Immature natural killer cell (primary cell): ENCODE measurements at regions not wholly inside any gene's neighbourhood (a gene's known extent, or its start where the extent isn't known, plus 50 kb on each side); places are given as distances from the start of the nearest gene placed in this dataset.
"Not testable (repeated sequence)": the region's sequence is repeated elsewhere in the genome, so short reads cannot be mapped to it uniquely, and the experiment has no call there.

ENCODE experiments used
- DNase-seq, 3 donors: peaks; one replicate each; pipeline ENCODE4 v3.0.0; 2022; ENCODE audit warnings: mixed read lengths in 1 of 3
- H3K27ac Mint-ChIP-seq, 6 donors: one replicate each; pipeline ENCODE4 v1.8.0; 2020; ENCODE audit warnings: mixed read lengths in 6 of 6, mild to moderate bottlenecking in 5 of 6, inconsistent platforms in 4 of 6, moderate library complexity in 3 of 6
- H3K27me3 Mint-ChIP-seq, 3 donors: one replicate each; pipeline ENCODE4 v1.8.0; 2020 to 2021; ENCODE audit warnings: low read depth in 3 of 3, mild to moderate bottlenecking in 3 of 3, mixed read lengths in 3 of 3, moderate library complexity in 3 of 3, inconsistent platforms in 1 of 3
- H3K36me3 Mint-ChIP-seq, 3 donors: one replicate each; pipeline ENCODE4 v1.8.0; 2020; ENCODE audit warnings: mixed read lengths in 3 of 3, inconsistent platforms in 2 of 3, mild to moderate bottlenecking in 2 of 3
- H3K4me1 Mint-ChIP-seq, 2 donors: one replicate each; pipeline ENCODE4 v1.8.0; 2020; ENCODE audit warnings: inconsistent platforms in 2 of 2, mild to moderate bottlenecking in 2 of 2, mixed read lengths in 2 of 2, moderate library complexity in 1 of 2
- H3K4me3 Mint-ChIP-seq, 5 donors: one replicate each; pipeline ENCODE4 v1.8.0; 2020; ENCODE audit warnings: mild to moderate bottlenecking in 5 of 5, mixed read lengths in 5 of 5, inconsistent platforms in 3 of 5, moderate library complexity in 3 of 5
- H3K9me3 Mint-ChIP-seq, 6 donors: one replicate each; pipeline ENCODE4 v1.8.0; 2020; ENCODE audit warnings: mild to moderate bottlenecking in 6 of 6, mixed read lengths in 6 of 6, inconsistent platforms in 4 of 6, moderate library complexity in 3 of 6

GRCh38 chr2:236643480-236643879 is 73.9 kb downstream of the ACKR3 start:
- H3K4me1 Mint-ChIP-seq, result peaks cover 0 to 14% of the 10 kb centered on the region in 2 donors
- H3K4me3 Mint-ChIP-seq, result no peak overlapping the region
- peaks cover 0 to 2% (median 0%) of the 10 kb centered on the region in 6 donors for H3K9me3 Mint-ChIP-seq
- no peaks in the 10 kb centered on the region for H3K36me3 Mint-ChIP-seq
- no peak for DNase-seq
- peaks cover 3 to 12% (median 7%) of the 10 kb centered on the region in 3 donors for H3K27me3 Mint-ChIP-seq
- H3K27ac Mint-ChIP-seq, result no peak overlapping the region

DNA sequence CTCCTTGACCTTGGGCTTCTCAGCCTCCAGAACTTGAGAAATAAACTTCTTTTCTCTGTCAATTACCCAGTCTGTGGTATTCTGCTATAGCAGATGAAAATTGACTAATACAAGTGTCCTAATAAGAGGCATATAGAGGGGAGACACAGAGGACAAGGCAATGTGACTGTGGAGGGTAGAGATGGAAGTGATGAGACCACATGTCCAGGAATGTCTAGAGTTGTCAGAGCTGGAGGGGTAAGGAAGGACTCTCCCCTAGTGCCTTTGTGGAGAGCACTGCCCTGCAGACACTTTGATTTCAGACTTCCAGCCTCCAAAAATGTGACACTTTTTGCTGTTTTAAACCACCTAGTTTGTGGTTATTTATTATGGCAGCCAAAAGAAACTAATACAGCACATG is 74.4 kb downstream of the ACKR3 start:
- H3K27me3 Mint-ChIP-seq, result peaks cover 3 to 12% (median 7%) of the 10 kb centered on the region in 3 donors
- H3K36me3 Mint-ChIP-seq, result no peaks in the 10 kb centered on the region
- no peak overlapping the region for H3K27ac Mint-ChIP-seq
- no peak for DNase-seq
- peaks cover 0 to 2% (median 0%) of the 10 kb centered on the region in 6 donors for H3K9me3 Mint-ChIP-seq
- peaks cover 0 to 14% of the 10 kb centered on the region in 2 donors for H3K4me1 Mint-ChIP-seq
- H3K4me3 Mint-ChIP-seq, result no peak overlapping the region

GRCh38 chr2:236644502-236644911 is 74.9 kb downstream of the ACKR3 start:
- Mint-ChIP-seq H3K36me3 (no peaks in the 10 kb centered on the region), H3K4me1 (peaks cover 0 to 14% of the 10 kb centered on the region in 2 donors), H3K27ac (no peak overlapping the region), H3K27me3 (peaks cover 3 to 12% (median 7%) of the 10 kb centered on the region in 3 donors), H3K4me3 (no peak overlapping the region), H3K9me3 (peaks cover 0 to 2% (median 0%) of the 10 kb centered on the region in 6 donors)
- DNase-seq, result peak in 2 of 3 donors; percentile 7 to 23

DNA sequence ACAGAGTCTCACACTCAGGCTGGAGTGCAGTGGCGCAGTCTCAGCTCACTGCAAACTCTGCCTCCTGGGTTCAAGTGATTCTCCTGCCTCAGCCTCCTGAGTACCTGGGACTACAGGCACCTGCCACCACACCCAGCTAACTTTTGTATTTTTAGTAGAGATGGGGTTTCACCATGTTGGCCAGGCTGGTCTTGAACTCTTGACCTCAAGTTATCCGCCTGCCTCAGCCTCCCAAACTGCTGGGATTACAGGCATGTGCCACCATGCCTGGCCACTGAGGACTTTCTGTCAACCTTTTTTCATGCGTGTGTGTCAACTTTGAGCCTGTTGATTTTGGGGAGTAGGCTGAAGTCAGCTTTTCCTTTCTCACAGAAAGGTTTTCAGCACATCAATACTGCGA is 75.5 kb downstream of the ACKR3 start:
- not testable (repeated sequence) for H3K9me3 Mint-ChIP-seq, H3K36me3 Mint-ChIP-seq, H3K27ac Mint-ChIP-seq, H3K4me3 Mint-ChIP-seq, DNase-seq
- peaks cover 0 to 14% of the 10 kb centered on the region in 2 donors for H3K4me1 Mint-ChIP-seq
- H3K27me3 Mint-ChIP-seq, result peaks cover 3 to 12% (median 5%) of the 10 kb centered on the region in 3 donors

DNA sequence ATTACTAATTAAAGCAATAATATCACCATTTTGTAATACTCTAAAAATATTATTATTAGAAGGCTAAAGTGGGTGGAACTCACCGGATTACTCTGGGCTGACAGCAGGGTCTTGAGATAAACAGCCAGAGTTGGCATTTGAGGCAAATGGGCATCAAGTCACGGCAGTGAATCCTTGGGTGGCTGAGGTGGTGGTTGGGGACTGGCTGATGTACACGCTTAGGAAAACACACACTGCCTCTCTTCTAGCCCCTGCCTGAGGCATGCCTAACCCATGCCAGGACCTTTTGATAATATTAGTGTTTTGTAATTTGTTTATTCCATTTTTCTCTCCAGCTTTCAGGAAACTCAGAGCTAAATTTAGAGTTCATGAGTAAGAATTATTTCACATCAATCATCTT is 76.8 kb downstream of the ACKR3 start:
- Mint-ChIP-seq H3K9me3 (peaks cover 0 to 4% (median 0%) of the 10 kb centered on the region in 6 donors), H3K4me1 (peaks cover 0 to 14% of the 10 kb centered on the region in 2 donors), H3K27ac (peak overlapping the region in 1 of 6 donors; percentile 11), H3K4me3 (no peak overlapping the region), H3K36me3 (no peaks in the 10 kb centered on the region), H3K27me3 (peaks cover 0 to 15% (median 4%) of the 10 kb centered on the region in 3 donors)
- DNase-seq, result no peak

- no peak for DNase-seq
- Mint-ChIP-seq H3K36me3 (no peaks in the 10 kb centered on the region), H3K27me3 (peaks cover 0 to 15% (median 4%) of the 10 kb centered on the region in 3 donors), H3K4me1 (peaks cover 0 to 14% of the 10 kb centered on the region in 2 donors), H3K4me3 (no peak overlapping the region), H3K9me3 (peaks cover 0 to 4% (median 0%) of the 10 kb centered on the region in 6 donors), H3K27ac (peak overlapping the region in 1 of 6 donors; percentile 11)
Observed at GRCh38 chr2:236646871-236647270, 77.2 kb downstream of the ACKR3 start.

DNA sequence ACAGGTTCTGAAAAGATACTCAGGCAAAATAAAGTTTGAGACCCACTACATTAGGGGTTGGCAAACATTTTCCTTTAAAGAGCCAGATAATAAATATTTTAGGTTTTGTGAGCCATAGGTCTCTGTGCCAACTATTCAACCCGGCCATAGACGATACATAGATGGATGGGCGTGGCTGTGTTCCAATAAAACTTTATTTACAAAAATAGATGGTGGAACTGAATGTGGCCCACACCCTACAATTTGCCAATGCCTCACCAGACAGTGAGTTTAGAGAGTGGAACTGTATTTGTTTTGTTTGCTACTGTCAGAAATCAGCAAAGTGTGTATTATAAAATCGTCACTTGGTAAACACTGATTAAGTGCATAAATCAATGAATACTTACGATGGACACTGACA is 78.0 kb downstream of the ACKR3 start:
- no peaks in the 10 kb centered on the region for H3K36me3 Mint-ChIP-seq
- H3K27ac Mint-ChIP-seq, result no peak overlapping the region
- DNase-seq, result no peak
- peaks cover 0 to 14% of the 10 kb centered on the region in 2 donors for H3K4me1 Mint-ChIP-seq
- H3K9me3 Mint-ChIP-seq, result peaks cover 0 to 4% (median 0%) of the 10 kb centered on the region in 6 donors
- H3K27me3 Mint-ChIP-seq, result peaks cover 0 to 15% (median 3%) of the 10 kb centered on the region in 3 donors
- no peak overlapping the region for H3K4me3 Mint-ChIP-seq

GRCh38 chr2:236653863-236654262 is 84.2 kb downstream of the ACKR3 start:
- H3K4me1 Mint-ChIP-seq, result no peaks in the 10 kb centered on the region
- no peaks in the 10 kb centered on the region for H3K36me3 Mint-ChIP-seq
- peaks cover 0 to 4% (median 0%) of the 10 kb centered on the region in 6 donors for H3K9me3 Mint-ChIP-seq

GRCh38 chr2:236654496-236654895 is 84.9 kb downstream of the ACKR3 start:
- no peak for DNase-seq
- Mint-ChIP-seq H3K27me3 (peaks cover 2 to 11% (median 10%) of the 10 kb centered on the region in 3 donors), H3K27ac (no peak overlapping the region), H3K4me3 (no peak overlapping the region), H3K36me3 (no peaks in the 10 kb centered on the region), H3K4me1 (no peaks in the 10 kb centered on the region), H3K9me3 (peaks cover 0 to 4% (median 0%) of the 10 kb centered on the region in 6 donors)

More at GRCh38 chr2:236653863-236654262, 84.2 kb downstream of the ACKR3 start:
- H3K27me3 Mint-ChIP-seq, result peaks cover 2 to 8% (median 6%) of the 10 kb centered on the region in 3 donors
- DNase-seq, result no peak
- no peak overlapping the region for H3K4me3 Mint-ChIP-seq
- no peak overlapping the region for H3K27ac Mint-ChIP-seq

DNA sequence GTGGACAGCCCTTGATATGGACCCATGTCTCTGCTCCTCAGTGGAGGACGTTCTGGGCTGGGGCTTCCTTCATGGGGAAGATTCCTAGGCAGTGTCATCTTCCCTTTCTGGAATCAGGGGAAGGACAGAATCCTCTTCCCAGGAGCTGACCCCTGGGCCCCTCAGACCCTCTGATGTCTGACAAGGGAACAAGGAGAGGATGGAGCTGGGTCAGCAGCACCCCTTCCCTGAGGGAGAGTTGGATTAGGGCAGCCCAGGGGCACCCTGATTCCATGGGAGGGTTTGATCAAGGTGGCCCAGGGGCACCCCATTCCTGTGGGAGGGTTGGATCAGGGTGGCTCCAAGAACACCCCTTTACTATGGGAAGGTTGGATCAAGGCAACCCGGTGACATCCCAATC is 86.5 kb downstream of the ACKR3 start:
- Mint-ChIP-seq H3K4me1 (no peaks in the 10 kb centered on the region), H3K27ac (no peak overlapping the region), H3K36me3 (no peaks in the 10 kb centered on the region), H3K27me3 (peaks cover 0 to 13% (median 8%) of the 10 kb centered on the region in 3 donors), H3K9me3 (no peaks in the 10 kb centered on the region), H3K4me3 (no peak overlapping the region)
- DNase-seq, result no peak

DNA sequence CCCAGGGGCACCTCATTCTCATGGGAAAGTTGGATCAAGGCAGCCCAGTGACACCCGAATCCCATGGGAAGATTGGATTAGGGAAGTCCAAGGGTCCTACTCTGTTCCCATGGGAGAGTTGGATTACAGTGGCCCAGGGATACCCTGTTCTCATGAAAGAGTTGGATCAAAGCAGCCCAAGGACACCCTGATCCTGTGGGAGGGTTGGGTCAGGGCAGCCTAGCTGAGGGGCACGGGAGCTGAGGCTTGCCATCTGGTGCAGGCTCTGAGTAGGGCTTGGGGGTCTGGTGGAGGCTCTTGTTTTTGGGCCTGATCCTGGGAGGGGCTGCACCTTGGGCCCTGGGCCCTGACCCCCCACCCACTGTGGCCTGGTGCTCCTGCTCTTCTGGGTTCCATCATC is 87.1 kb downstream of the ACKR3 start:
- Mint-ChIP-seq H3K27ac (no peak overlapping the region), H3K4me1 (no peaks in the 10 kb centered on the region), H3K36me3 (no peaks in the 10 kb centered on the region), H3K9me3 (no peaks in the 10 kb centered on the region), H3K27me3 (peaks cover under 1 to 17% (median 6%) of the 10 kb centered on the region in 3 donors), H3K4me3 (no peak overlapping the region)
- no peak for DNase-seq

DNA sequence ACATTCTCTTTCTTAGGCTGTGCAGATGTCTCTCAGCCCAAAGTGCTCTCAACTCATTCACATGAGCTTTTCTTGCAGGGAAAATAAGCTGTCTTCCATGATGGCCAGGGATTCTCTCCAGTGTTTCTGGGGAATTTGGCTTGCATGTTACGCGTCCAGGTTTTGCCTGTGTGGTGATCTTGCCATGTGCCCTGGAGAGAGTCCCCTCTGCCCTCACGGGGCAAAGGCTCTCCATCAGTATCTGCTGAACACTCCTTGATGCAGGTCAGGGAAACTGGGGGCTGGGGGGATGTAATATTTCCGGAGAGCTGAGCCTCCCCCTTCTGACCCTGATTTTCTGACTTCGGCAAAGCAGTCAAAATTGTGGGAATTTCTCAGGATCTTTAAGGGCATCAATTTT is 87.6 kb downstream of the ACKR3 start:
- DNase-seq, result no peak
- Mint-ChIP-seq H3K9me3 (no peaks in the 10 kb centered on the region), H3K36me3 (no peaks in the 10 kb centered on the region), H3K4me1 (no peaks in the 10 kb centered on the region), H3K27me3 (peaks cover 3 to 17% (median 6%) of the 10 kb centered on the region in 3 donors), H3K27ac (no peak overlapping the region), H3K4me3 (no peak overlapping the region)

DNA sequence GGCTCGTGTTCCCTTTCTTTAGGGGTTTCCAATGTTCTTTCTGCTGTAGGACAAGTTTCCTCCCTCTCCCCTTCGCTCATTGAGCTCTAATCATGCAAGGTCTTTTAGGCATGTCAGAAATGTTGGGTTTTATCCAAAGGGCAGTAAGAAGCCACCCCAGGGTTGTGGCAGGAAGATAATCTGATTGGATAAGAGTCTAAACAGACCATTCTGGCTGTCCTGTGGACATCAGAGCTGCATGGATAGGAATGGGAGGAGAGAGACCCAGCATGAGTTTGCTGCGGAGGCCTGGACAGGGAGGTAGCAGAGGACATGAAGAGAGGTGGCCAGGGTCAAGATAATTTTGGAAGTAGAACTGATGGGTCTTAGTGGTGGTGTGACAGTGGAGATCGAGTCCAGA is 88.2 kb downstream of the ACKR3 start:
- no peaks in the 10 kb centered on the region for H3K4me1 Mint-ChIP-seq
- H3K36me3 Mint-ChIP-seq, result no peaks in the 10 kb centered on the region
- no peak overlapping the region for H3K4me3 Mint-ChIP-seq
- no peak for DNase-seq
- no peaks in the 10 kb centered on the region for H3K9me3 Mint-ChIP-seq
- H3K27ac Mint-ChIP-seq, result no peak overlapping the region
- peaks cover 3 to 17% (median 6%) of the 10 kb centered on the region in 3 donors for H3K27me3 Mint-ChIP-seq

GRCh38 chr2:236658974-236659757 is 89.5 kb downstream of the ACKR3 start:
- no peak overlapping the region for H3K27ac Mint-ChIP-seq
- H3K27me3 Mint-ChIP-seq, result peaks cover 3 to 17% (median 12%) of the 10 kb centered on the region in 3 donors
- no peak overlapping the region for H3K4me3 Mint-ChIP-seq
- no peaks in the 10 kb centered on the region for H3K4me1 Mint-ChIP-seq
- DNase-seq, result no peak
- H3K9me3 Mint-ChIP-seq, result no peaks in the 10 kb centered on the region
- no peaks in the 10 kb centered on the region for H3K36me3 Mint-ChIP-seq
